ENCODE measurements at regions not wholly inside any gene's neighbourhood (a gene's known extent, or its start where the extent isn't known, plus 50 kb on each side); places are given as distances from the start of the nearest gene placed in this dataset.

DNA sequence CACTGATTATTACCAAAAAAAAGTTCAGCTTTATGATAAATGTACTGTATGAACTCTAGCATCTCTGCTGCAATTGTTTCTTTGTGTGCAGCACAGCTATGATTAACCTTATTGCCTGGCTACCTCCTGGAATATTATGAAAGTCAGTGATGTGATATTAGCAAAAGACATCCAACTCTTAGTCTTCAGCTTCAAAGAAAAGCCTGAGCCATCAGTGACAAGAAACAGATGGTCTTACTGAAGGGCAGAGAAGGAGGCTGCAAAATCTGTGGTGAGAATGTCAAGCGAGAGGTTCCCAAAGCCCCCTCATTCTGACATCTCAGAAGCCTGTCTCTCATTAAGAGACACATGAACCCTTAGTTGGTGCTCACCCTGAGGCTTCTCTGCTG lies 89.4 kb upstream of the TNFAIP3 start:
- TF ChIP-seq, protein P1, sequence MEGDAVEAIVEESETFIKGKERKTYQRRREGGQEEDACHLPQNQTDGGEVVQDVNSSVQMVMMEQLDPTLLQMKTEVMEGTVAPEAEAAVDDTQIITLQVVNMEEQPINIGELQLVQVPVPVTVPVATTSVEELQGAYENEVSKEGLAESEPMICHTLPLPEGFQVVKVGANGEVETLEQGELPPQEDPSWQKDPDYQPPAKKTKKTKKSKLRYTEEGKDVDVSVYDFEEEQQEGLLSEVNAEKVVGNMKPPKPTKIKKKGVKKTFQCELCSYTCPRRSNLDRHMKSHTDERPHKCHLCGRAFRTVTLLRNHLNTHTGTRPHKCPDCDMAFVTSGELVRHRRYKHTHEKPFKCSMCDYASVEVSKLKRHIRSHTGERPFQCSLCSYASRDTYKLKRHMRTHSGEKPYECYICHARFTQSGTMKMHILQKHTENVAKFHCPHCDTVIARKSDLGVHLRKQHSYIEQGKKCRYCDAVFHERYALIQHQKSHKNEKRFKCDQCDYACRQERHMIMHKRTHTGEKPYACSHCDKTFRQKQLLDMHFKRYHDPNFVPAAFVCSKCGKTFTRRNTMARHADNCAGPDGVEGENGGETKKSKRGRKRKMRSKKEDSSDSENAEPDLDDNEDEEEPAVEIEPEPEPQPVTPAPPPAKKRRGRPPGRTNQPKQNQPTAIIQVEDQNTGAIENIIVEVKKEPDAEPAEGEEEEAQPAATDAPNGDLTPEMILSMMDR (conservative IDR thresholded peaks at IDR 0.05; ENCODE audit: low read depth, low read length): no peak
- TF ChIP-seq EZH2 (IDR thresholded peaks at IDR 0.05; ENCODE audit: low read length, unreplicated experiment) (no peak), EZH2phosphoT487 (IDR thresholded peaks at IDR 0.05; ENCODE audit: borderline replicate concordance, low read length) (no peak)

Measured in PC-3 (cell line).